Cardiac muscle cell (in vitro differentiated cells and primary cell): ENCODE measurements at regions not wholly inside any gene's neighbourhood (a gene's known extent, or its start where the extent isn't known, plus 50 kb on each side); places are given as distances from the start of the nearest gene placed in this dataset.

Experiments
- DNase-seq, 2 donors: peaks; one replicate each; pipeline versions ENCODE4 v3.0.0 to v3.0.0-alpha.2; 2010 to 2017; ENCODE audit warnings: low read depth in 1 of 2, low spot score in 1 of 2
- H3K27ac ChIP-seq: fragments of 200-600 bp; sonication (generic); 2 replicates; pipeline ENCODE4 v1.5.1; 2016
- H3K27me3 ChIP-seq: fragments of 200-600 bp; sonication (generic); 2 replicates; pipeline ENCODE4 v1.6.0; 2016; ENCODE audit warnings: control low read depth
- H3K36me3 ChIP-seq: fragments of 200-600 bp; sonication (generic); 2 replicates; pipeline ENCODE4 v1.5.1; 2016; ENCODE audit warnings: control low read depth
- H3K4me1 ChIP-seq: fragments of 200-600 bp; sonication (generic); 2 replicates; pipeline ENCODE4 v1.8.1; 2017; ENCODE audit warnings: low read depth, mild to moderate bottlenecking, mixed run types
- H3K4me3 ChIP-seq: fragments of 200-600 bp; sonication (generic); 2 replicates; pipeline ENCODE4 v1.5.1; 2016; ENCODE audit warnings: mild to moderate bottlenecking
- H3K9me3 ChIP-seq: fragments of 200-600 bp; sonication (generic); 2 replicates; pipeline ENCODE4 v1.5.1; 2017; ENCODE audit warnings: low read depth, mild to moderate bottlenecking, control low read depth
- CTCF ChIP-seq: IDR thresholded peaks from 2 replicates; pipeline ENCODE4 v1.5.1; 2012; ENCODE audit warnings: low read depth, mild to moderate bottlenecking, low read length

- no peak for TF ChIP-seq CTCF
- peaks cover 7% of the 10 kb centered on the region for H3K4me1 ChIP-seq
- H3K36me3 ChIP-seq = no peaks in the 10 kb centered on the region
- H3K4me3 ChIP-seq = no peak overlapping the region
- peak; percentile 25 to 34 for DNase-seq
- H3K27me3 ChIP-seq = no peaks in the 10 kb centered on the region
- H3K27ac ChIP-seq = no peak overlapping the region
- H3K9me3 ChIP-seq = no peaks in the 10 kb centered on the region
Measured at GRCh38 chr16:66036184-66036583, 330.3 kb upstream of the CDH5 start.

- Histone ChIP-seq H3K4me3 (no peak overlapping the region), H3K36me3 (no peaks in the 10 kb centered on the region), H3K27ac (no peak overlapping the region), H3K4me1 (peaks cover 7% of the 10 kb centered on the region), H3K9me3 (no peaks in the 10 kb centered on the region), H3K27me3 (no peaks in the 10 kb centered on the region)
- no peak for DNase-seq
- TF ChIP-seq CTCF = no peak
Measured at GRCh38 chr16:66035096-66035495, 331.4 kb upstream of the CDH5 start.

- Histone ChIP-seq H3K9me3 (no peaks in the 10 kb centered on the region), H3K27ac (no peak overlapping the region), H3K36me3 (no peaks in the 10 kb centered on the region), H3K4me3 (no peak overlapping the region), H3K4me1 (peaks cover 7% of the 10 kb centered on the region), H3K27me3 (no peaks in the 10 kb centered on the region)
- DNase-seq = no peak
- no peak for TF ChIP-seq CTCF
Measured at GRCh38 chr16:66032841-66033240, 333.6 kb upstream of the CDH5 start.

- TF ChIP-seq CTCF = no peak
- Histone ChIP-seq H3K4me3 (no peak overlapping the region), H3K27me3 (no peaks in the 10 kb centered on the region), H3K27ac (no peak overlapping the region), H3K36me3 (no peaks in the 10 kb centered on the region), H3K4me1 (no peaks in the 10 kb centered on the region), H3K9me3 (no peaks in the 10 kb centered on the region)
- peak in 1 of 2 donors; percentile 79 for DNase-seq
Measured at GRCh38 chr16:66030036-66030435, 336.5 kb upstream of the CDH5 start.

GRCh38 chr16:66028510-66029216 is 337.8 kb upstream of the CDH5 start:
- H3K27ac ChIP-seq = no peak overlapping the region
- DNase-seq = peak in 1 of 2 donors; percentile 78
- no peaks in the 10 kb centered on the region for H3K36me3 ChIP-seq
- no peaks in the 10 kb centered on the region for H3K4me1 ChIP-seq
- no peaks in the 10 kb centered on the region for H3K9me3 ChIP-seq
- no peak for TF ChIP-seq CTCF
- no peak overlapping the region for H3K4me3 ChIP-seq
- H3K27me3 ChIP-seq = no peaks in the 10 kb centered on the region
